ENCODE measurements at regions not wholly inside any gene's neighbourhood (a gene's known extent, or its start where the extent isn't known, plus 50 kb on each side); places are given as distances from the start of the nearest gene placed in this dataset.

DNA sequence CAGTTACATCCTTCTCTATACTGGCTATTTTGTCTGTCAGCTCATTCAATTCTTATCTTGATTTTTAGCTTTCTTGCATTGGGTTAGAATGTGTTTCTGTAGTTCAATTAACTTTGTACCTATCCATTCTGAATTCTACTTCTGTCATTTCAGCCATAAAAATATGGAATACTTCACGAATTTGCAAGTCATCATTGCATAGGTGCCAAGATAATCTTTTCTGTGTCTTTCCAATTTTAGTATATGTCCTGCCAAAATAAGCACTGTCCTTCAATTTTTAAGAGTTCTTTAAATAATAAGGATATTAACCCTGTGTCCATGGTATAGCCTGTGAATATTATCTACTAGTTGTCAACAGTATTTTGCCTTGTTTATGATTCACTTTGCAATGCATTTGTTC lies 665.7 kb upstream of the MDGA2 start:
- TF ChIP-seq SUZ12 (IDR thresholded peaks at IDR 0.05) (no peak), SP1 (IDR thresholded peaks at IDR 0.05) (no peak), FOXK2 (IDR thresholded peaks at IDR 0.05) (no peak), FOXM1 (IDR thresholded peaks at IDR 0.05; ENCODE audit: borderline replicate concordance) (no peak), BHLHE40 (IDR thresholded peaks at IDR 0.05; ENCODE audit: borderline replicate concordance) (no peak), ZNF384 (IDR thresholded peaks at IDR 0.05) (no peak), ELF4 (IDR thresholded peaks at IDR 0.05) (no peak), CTBP1 (IDR thresholded peaks at IDR 0.05; ENCODE audit: borderline replicate concordance) (no peak), LEF1 (IDR thresholded peaks at IDR 0.05; ENCODE audit: borderline replicate concordance) (no peak), TARDBP (IDR thresholded peaks at IDR 0.05) (no peak)

Data from HEK293T (cell line).